ENCODE measurements at regions not wholly inside any gene's neighbourhood (a gene's known extent, or its start where the extent isn't known, plus 50 kb on each side); places are given as distances from the start of the nearest gene placed in this dataset.

DNA sequence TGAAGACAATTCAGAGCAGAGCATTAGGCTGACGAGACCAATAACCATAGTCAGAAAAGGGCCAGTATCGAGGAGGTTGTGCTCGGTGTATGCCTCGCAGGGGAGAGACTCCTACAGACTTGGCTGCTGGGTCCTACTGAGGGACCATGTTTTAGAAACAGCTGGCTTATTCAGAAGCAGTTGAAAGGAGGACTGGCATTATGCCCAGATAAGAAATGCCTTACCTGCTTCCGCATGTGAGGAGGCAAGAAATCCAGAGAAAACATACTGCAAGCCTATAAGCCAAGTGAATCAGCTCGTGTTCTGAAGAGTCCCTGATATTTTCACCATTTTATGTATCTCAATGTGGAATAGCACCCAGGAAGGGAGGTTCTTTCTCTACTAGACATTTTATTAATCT lies 434.7 kb downstream of the GRB14 start:
- Histone ChIP-seq H3K4me1 (ENCODE audit: control insufficient read depth, insufficient read depth, low read length, poor library complexity, severe bottlenecking) (no peaks in the 10 kb centered on the region), H3K36me3 (ENCODE audit: control insufficient read depth, insufficient read depth, low read length) (no peaks in the 10 kb centered on the region), H3K9me3 (ENCODE audit: control insufficient read depth, low read length) (no peaks in the 10 kb centered on the region), H3K27ac (ENCODE audit: low read depth, low read length, severe bottlenecking) (no peak overlapping the region), H3K4me3 (ENCODE audit: extremely low read depth, insufficient read depth, low read length, poor library complexity, severe bottlenecking) (no peak overlapping the region)
- WGBS, 2 experiments (ENCODE audit: insufficient coverage in 2 of 2), result 91 to 100% methylated on average over 5 to 6 of the region's 6 CpGs

DNA sequence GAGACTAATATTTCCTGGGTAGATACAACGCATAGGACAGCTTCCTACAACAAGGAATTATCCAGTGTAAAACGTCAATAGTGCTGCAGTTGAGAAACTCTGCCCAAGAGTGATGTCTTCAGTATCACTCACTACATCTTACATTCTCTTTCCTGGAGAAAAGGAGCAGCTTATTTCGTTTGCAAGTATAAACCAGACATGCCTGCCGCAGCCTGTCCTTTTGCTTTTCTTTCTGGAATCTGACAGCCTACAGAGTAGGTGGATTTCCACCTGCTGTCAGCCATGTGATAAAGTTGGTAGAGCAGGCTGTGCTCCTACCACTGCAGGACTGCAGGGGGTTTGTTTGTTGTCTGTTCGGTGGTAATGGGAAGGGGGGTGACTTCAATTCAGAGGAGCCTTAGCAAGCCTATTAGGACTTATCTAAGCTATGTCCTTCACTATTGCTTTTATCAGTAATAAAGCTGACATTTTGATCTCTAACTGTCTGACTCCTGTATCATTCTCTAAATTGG lies 439.1 kb downstream of the GRB14 start:
- H3K36me3 ChIP-seq (ENCODE audit: control insufficient read depth, insufficient read depth, low read length), result no peaks in the 10 kb centered on the region
- H3K27ac ChIP-seq (ENCODE audit: low read depth, low read length, severe bottlenecking), result no peak overlapping the region
- peaks cover 1% of the 10 kb centered on the region for H3K9me3 ChIP-seq (ENCODE audit: control insufficient read depth, low read length)
- WGBS, 2 experiments (ENCODE audit: insufficient coverage in 2 of 2), result 69 to 73% methylated on average over 3 to 4 of the region's 5 CpGs
- no peak overlapping the region for H3K4me3 ChIP-seq (ENCODE audit: extremely low read depth, insufficient read depth, low read length, poor library complexity, severe bottlenecking)
- peaks cover 4% of the 10 kb centered on the region for H3K4me1 ChIP-seq (ENCODE audit: control insufficient read depth, insufficient read depth, low read length, poor library complexity, severe bottlenecking)

DNA sequence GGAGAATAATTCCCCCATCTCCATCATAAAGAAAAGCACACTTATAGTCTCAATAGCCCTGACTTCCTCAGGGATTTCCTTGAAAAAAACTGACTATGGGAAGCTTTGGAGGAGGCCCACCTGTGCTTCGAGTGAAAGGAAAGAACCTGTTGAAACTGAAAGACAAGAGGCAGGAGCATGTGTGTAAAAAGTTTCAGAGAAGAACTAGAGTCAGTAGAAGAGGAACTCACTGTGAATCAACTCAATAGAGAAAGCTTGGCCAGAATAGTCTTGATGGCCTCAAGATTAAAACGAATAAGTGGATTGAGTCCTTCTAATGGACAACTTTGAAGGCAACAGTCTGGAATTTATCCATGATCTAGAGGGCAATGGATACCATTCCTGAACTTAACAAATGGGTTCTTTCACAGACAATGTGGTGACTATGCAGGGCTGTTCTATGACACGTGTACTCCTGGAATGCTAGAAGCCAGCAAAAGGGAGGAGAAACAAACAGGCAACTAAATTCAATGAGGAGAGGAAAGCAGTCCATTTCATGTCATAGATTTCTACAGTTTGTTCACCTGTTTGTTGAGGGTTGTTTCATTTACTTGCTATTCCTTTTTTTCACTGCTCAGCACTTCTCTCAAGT lies 442.3 kb downstream of the GRB14 start:
- Histone ChIP-seq H3K27ac (ENCODE audit: low read depth, low read length, severe bottlenecking) (peak overlapping the region; percentile 23), H3K9me3 (ENCODE audit: control insufficient read depth, low read length) (peaks cover 7% of the 10 kb centered on the region), H3K4me1 (ENCODE audit: control insufficient read depth, insufficient read depth, low read length, poor library complexity, severe bottlenecking) (peaks cover 4% of the 10 kb centered on the region), H3K4me3 (ENCODE audit: extremely low read depth, insufficient read depth, low read length, poor library complexity, severe bottlenecking) (no peak overlapping the region), H3K36me3 (ENCODE audit: control insufficient read depth, insufficient read depth, low read length) (no peaks in the 10 kb centered on the region)
- 73 to 84% methylated on average over 3 of the region's 3 CpGs for WGBS, 2 experiments (ENCODE audit: insufficient coverage in 2 of 2)

DNA sequence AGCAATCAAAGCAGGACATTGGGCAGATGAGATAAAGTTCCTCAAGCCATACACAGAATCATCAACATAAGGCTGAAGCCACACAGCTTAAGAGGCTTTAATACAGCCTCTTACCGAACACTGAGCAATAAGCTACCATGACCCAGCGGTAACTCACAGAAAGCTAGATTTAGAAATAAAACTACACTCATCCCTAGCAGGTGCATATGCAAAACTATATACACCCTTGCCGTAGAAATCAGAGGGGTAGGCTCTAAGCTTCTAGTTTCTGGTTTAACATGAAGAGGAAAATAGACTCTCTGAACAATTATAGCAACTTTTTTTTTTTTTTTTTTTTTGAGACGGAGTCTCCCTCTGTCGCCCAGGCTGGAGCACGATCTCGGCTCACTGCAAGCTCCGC lies 428.8 kb upstream of the FIGN start:
- Histone ChIP-seq H3K4me3 (ENCODE audit: extremely low read depth, insufficient read depth, low read length, poor library complexity, severe bottlenecking) (no peak overlapping the region), H3K27ac (ENCODE audit: low read depth, low read length, severe bottlenecking) (no peak overlapping the region), H3K36me3 (ENCODE audit: control insufficient read depth, insufficient read depth, low read length) (no peaks in the 10 kb centered on the region), H3K9me3 (ENCODE audit: control insufficient read depth, low read length) (no peaks in the 10 kb centered on the region), H3K4me1 (ENCODE audit: control insufficient read depth, insufficient read depth, low read length, poor library complexity, severe bottlenecking) (no peaks in the 10 kb centered on the region)
- 75 to 82% methylated on average over 2 of the region's 8 CpGs for WGBS, 2 experiments (ENCODE audit: insufficient coverage in 2 of 2)

DNA sequence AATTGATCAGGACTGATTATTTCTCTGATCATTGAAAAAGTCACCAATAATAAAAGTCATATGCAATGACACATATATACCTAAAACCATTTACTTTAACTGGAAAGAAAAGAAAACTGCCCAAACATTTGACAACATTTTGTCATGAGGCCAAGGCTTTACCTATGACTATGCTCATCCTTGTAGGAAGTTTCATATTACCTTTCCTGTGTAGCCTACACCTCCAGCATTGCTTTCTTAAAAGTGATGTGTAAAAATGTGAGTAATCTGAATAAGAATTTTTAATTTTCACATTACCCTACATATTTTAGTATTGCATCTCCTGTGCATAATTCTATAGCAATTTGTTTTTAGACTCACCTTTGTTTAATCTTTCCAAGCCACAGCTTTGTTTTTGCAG lies 419.8 kb upstream of the FIGN start:
- no peaks in the 10 kb centered on the region for H3K9me3 ChIP-seq (ENCODE audit: control insufficient read depth, low read length)
- H3K36me3 ChIP-seq (ENCODE audit: control insufficient read depth, insufficient read depth, low read length), result no peaks in the 10 kb centered on the region
- no peak overlapping the region for H3K4me3 ChIP-seq (ENCODE audit: extremely low read depth, insufficient read depth, low read length, poor library complexity, severe bottlenecking)
- no peaks in the 10 kb centered on the region for H3K4me1 ChIP-seq (ENCODE audit: control insufficient read depth, insufficient read depth, low read length, poor library complexity, severe bottlenecking)
- H3K27ac ChIP-seq (ENCODE audit: low read depth, low read length, severe bottlenecking), result no peak overlapping the region

DNA sequence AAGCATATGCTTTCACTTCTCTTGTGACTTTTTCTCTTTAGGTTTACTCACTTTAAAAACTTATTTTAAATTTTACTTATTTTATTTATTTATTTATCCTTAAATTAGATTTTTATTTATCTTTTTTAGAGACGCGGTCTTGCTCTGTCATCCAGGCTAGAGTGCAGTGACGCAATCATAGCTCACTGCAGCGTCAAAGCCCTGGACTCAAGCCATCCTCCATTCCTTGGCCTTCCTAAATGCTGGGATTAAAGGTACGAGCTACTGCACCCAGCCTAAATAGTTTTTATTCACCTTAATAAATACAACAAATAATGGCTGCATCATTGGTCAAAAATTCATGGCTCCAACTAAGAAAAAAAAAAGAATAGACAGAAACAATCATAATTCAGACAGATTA lies 415.7 kb upstream of the FIGN start:
- WGBS, 2 experiments (ENCODE audit: insufficient coverage in 2 of 2), result 91 to 100% methylated on average over 2 to 3 of the region's 5 CpGs
- Histone ChIP-seq H3K4me3 (ENCODE audit: extremely low read depth, insufficient read depth, low read length, poor library complexity, severe bottlenecking) (no peak overlapping the region), H3K4me1 (ENCODE audit: control insufficient read depth, insufficient read depth, low read length, poor library complexity, severe bottlenecking) (no peaks in the 10 kb centered on the region), H3K36me3 (ENCODE audit: control insufficient read depth, insufficient read depth, low read length) (no peaks in the 10 kb centered on the region), H3K9me3 (ENCODE audit: control insufficient read depth, low read length) (no peaks in the 10 kb centered on the region), H3K27ac (ENCODE audit: low read depth, low read length, severe bottlenecking) (no peak overlapping the region)

DNA sequence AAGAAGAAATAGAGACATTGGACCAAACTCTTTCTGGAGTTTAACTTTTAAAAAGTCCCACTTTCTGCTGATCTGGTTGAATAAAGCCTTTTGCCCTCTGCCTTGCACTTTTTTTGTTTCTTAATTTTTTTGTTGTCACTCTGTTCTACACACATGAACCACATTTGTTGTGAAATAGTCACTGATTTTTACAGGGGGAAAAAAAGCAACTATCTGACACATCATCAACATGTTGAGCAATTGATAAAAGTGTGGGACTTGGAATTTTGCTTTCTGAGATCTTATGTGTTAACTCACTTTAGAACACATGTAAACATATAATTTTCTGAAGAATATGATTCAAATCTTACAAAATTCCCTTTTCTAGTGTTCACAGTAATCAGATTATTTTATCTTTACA lies 414.8 kb upstream of the FIGN start:
- Histone ChIP-seq H3K27ac (ENCODE audit: low read depth, low read length, severe bottlenecking) (no peak overlapping the region), H3K4me1 (ENCODE audit: control insufficient read depth, insufficient read depth, low read length, poor library complexity, severe bottlenecking) (no peaks in the 10 kb centered on the region), H3K4me3 (ENCODE audit: extremely low read depth, insufficient read depth, low read length, poor library complexity, severe bottlenecking) (no peak overlapping the region)

DNA sequence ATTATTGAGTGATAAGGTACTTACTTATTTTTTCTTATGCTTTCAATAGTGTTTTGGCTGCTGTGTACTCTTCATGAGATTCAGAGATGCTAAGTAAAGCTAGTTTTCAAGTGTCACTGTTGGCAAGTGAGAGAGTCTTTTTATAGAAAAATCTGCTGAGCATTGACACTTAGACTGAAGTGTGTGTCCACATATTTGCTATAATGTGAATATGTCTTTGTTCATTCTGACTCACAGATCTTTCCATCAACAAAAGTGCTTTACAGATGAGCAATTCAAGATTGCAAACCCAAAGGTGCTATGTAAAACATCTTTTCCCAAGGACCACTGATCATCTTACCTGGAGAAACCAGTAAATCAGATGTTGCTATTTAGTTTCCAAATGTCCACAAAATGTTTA lies 410.6 kb upstream of the FIGN start:
- no peaks in the 10 kb centered on the region for H3K9me3 ChIP-seq (ENCODE audit: control insufficient read depth, low read length)
- H3K27ac ChIP-seq (ENCODE audit: low read depth, low read length, severe bottlenecking), result no peak overlapping the region
- peaks cover 5% of the 10 kb centered on the region for H3K4me1 ChIP-seq (ENCODE audit: control insufficient read depth, insufficient read depth, low read length, poor library complexity, severe bottlenecking)
- H3K4me3 ChIP-seq (ENCODE audit: extremely low read depth, insufficient read depth, low read length, poor library complexity, severe bottlenecking), result no peak overlapping the region
- H3K36me3 ChIP-seq (ENCODE audit: control insufficient read depth, insufficient read depth, low read length), result no peaks in the 10 kb centered on the region

More for the DNA sequence above, 414.8 kb upstream of the FIGN start:
- no peaks in the 10 kb centered on the region for H3K36me3 ChIP-seq (ENCODE audit: control insufficient read depth, insufficient read depth, low read length)
- H3K9me3 ChIP-seq (ENCODE audit: control insufficient read depth, low read length), result no peaks in the 10 kb centered on the region

DNA sequence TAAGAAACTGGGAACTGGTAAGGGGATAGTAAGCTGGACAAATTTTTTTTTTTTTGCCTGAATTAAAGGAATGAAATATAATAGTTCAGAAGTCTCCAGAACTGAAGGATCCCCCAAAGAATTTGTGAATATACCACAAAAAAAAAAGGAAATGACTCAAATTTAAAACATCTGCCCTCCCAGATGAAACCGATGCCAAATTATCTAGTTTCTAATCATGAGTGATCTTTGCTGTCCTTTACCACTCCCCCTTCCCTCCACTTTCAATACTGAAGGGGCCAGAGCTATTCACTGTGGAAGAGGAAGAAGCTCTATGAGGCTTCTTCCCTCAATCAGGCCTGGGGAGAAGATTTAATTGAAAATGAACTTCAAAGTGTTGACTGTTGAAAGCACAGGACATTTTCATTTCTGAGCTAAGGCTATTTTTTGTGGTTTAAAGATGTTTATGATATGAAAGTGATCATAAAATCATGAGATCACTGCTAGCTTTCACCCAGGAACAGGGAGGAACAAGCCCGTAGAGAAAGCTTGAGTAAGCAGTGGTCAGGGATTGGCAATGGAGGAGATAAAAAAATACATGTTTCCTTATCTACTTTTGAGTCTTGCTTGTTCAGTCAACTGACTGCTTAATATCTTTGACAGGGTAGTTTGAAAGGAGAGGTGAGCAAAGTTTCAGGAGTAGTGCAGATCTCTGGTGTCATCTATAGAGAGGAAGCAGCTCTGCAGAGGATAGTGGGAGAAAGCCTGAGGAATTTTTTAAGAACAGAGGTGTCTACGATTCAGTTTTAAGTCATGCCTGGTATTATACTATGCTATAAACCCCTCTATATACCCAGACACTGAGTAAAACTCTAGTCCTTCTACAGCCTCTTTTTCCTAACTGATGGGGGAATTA lies 409.5 kb upstream of the FIGN start:
- WGBS, 2 experiments (ENCODE audit: insufficient coverage in 2 of 2), result 100% methylated on average over 1 of the region's 3 CpGs
- H3K4me1 ChIP-seq (ENCODE audit: control insufficient read depth, insufficient read depth, low read length, poor library complexity, severe bottlenecking), result peaks cover 5% of the 10 kb centered on the region
- no peak overlapping the region for H3K4me3 ChIP-seq (ENCODE audit: extremely low read depth, insufficient read depth, low read length, poor library complexity, severe bottlenecking)
- no peaks in the 10 kb centered on the region for H3K9me3 ChIP-seq (ENCODE audit: control insufficient read depth, low read length)
- no peaks in the 10 kb centered on the region for H3K36me3 ChIP-seq (ENCODE audit: control insufficient read depth, insufficient read depth, low read length)
- H3K27ac ChIP-seq (ENCODE audit: low read depth, low read length, severe bottlenecking), result no peak overlapping the region

DNA sequence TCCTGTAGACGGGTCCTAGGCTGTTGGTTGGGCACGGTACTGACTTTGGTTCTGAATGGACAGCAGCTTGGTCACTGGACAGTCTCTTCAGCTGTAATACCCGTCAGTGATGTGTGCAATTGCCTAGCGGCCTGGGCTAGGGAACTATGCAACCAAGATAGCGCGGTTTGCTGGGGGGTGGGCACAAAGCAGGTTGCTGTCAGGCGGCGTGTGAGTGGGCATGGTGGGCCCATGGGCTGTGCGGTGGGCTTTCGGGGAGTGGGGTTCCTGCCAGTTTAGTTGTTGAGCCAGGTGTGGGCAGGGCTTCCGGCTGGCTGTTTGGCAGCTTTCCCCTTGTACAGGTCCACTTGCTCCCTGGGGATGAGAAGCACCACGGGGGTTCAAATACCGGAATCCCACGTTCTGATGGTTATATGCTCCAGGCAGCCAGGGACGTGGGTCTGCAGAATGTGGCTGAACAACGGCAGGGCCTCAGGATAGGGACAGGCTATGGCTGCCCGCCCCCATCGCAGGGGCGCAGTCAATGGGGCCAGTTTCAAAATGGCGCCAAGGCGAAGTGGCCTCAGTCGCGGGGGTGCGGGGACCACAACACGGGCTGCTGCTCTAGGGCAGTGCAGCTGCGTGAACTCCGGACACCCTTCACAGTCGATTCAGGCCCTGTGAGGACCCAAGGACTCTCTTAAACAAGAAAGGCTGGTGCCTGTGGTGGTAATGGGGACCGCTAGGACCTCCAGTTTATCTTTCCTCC lies 407.5 kb upstream of the FIGN start:
- no peak overlapping the region for H3K27ac ChIP-seq (ENCODE audit: low read depth, low read length, severe bottlenecking)
- no peak overlapping the region for H3K4me3 ChIP-seq (ENCODE audit: extremely low read depth, insufficient read depth, low read length, poor library complexity, severe bottlenecking)
- peaks cover 5% of the 10 kb centered on the region for H3K4me1 ChIP-seq (ENCODE audit: control insufficient read depth, insufficient read depth, low read length, poor library complexity, severe bottlenecking)
- 90 to 93% methylated on average over 25 to 28 of the region's 29 CpGs for WGBS, 2 experiments (ENCODE audit: insufficient coverage in 2 of 2)
- no peaks in the 10 kb centered on the region for H3K9me3 ChIP-seq (ENCODE audit: control insufficient read depth, low read length)
- no peaks in the 10 kb centered on the region for H3K36me3 ChIP-seq (ENCODE audit: control insufficient read depth, insufficient read depth, low read length)

Measured in mesodermal cell (in vitro differentiated cells).